Stomach (tissue), 4 donors: ENCODE measurements at regions not wholly inside any gene's neighbourhood (a gene's known extent, or its start where the extent isn't known, plus 50 kb on each side); places are given as distances from the start of the nearest gene placed in this dataset.

Experiments
- EP300 ChIP-seq: sonication (generic); formaldehyde crosslinking; IDR thresholded peaks from one replicate; pipeline ENCODE4 v1.6.1; 2017; ENCODE audit warnings: antibody characterized with exemption
- POLR2A ChIP-seq, 4 donors: fragments of 450-650 bp; IDR thresholded peaks; one replicate each; pipeline ENCODE4 v1.6.1; 2016; ENCODE audit warnings: antibody characterized with exemption in 4 of 4, control low read depth in 2 of 4, mild to moderate bottlenecking in 1 of 4, moderate library complexity in 1 of 4
- POLR2AphosphoS5 ChIP-seq, 3 donors: sonication (generic); formaldehyde crosslinking; IDR thresholded peaks; one replicate each; pipeline ENCODE4 v1.6.1; 2016; ENCODE audit warnings: antibody characterized with exemption in 3 of 3
- TF ChIP-seq, protein P1 (sequence below), 7 experiments: fragments of 450-650 bp in 4 of 7; fragments of 200-600 bp in 3 of 7; sonication (generic) in 3 of 7; IDR thresholded peaks; one replicate each; pipeline ENCODE4 v1.5.1; 2016 to 2019; ENCODE audit warnings: antibody characterized with exemption in 7 of 7, control low read depth in 2 of 7, mild to moderate bottlenecking in 1 of 7

GRCh38 chr18:55706898-55707297 lies 118.9 kb upstream of the TCF4 start:
- TF ChIP-seq, protein P1, sequence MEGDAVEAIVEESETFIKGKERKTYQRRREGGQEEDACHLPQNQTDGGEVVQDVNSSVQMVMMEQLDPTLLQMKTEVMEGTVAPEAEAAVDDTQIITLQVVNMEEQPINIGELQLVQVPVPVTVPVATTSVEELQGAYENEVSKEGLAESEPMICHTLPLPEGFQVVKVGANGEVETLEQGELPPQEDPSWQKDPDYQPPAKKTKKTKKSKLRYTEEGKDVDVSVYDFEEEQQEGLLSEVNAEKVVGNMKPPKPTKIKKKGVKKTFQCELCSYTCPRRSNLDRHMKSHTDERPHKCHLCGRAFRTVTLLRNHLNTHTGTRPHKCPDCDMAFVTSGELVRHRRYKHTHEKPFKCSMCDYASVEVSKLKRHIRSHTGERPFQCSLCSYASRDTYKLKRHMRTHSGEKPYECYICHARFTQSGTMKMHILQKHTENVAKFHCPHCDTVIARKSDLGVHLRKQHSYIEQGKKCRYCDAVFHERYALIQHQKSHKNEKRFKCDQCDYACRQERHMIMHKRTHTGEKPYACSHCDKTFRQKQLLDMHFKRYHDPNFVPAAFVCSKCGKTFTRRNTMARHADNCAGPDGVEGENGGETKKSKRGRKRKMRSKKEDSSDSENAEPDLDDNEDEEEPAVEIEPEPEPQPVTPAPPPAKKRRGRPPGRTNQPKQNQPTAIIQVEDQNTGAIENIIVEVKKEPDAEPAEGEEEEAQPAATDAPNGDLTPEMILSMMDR (IDR thresholded peaks at IDR 0.05) = no peak
- TF ChIP-seq EP300 (no peak), POLR2AphosphoS5 (IDR thresholded peaks at IDR 0.05) (no peak), POLR2A (IDR thresholded peaks at IDR 0.05) (no peak)
